H1 (cell line): ENCODE measurements at regions not wholly inside any gene's neighbourhood (a gene's known extent, or its start where the extent isn't known, plus 50 kb on each side); places are given as distances from the start of the nearest gene placed in this dataset.
A peak's percentile ranks its signal among the peaks of the same experiment; 100 is the strongest.

Experiments
- CTCF ChIA-PET: fragments of 300-600 bp; sonication (Branson Sonifier 250); formaldehyde crosslinking; loops from one replicate; lab custom pipeline; 2021; ENCODE audit not compliant: partially characterized antibody; lab: Charles Lee
- POLR2A ChIA-PET: fragments of 300-600 bp; sonication (Branson Sonifier 250); formaldehyde crosslinking; loops from one replicate; lab custom pipeline; 2021; ENCODE audit warnings: inconsistent platforms; ENCODE audit not compliant: partially characterized antibody; lab: Charles Lee
- DNase-seq, 2 experiments: peaks; one replicate each; pipeline versions ENCODE4 v3.0.0 to v3.0.0-alpha.2; 2010 to 2022; ENCODE audit warnings: low spot score in 2 of 2, low read depth in 1 of 2, mixed read lengths in 1 of 2
- FAIRE-seq: peaks from 2 replicates; lab custom pipeline; 2011; peaks lifted over from hg19 to GRCh38; lab: Jason Lieb, UNC
- H2AFZ ChIP-seq: 2 replicates; pipeline ENCODE4 v1.8.1; 2012; ENCODE audit warnings: low read length, inconsistent platforms
- H2AK5ac ChIP-seq: 2 replicates; pipeline ENCODE4 v1.6.1; 2013; ENCODE audit warnings: low read depth, low read length
- H2BK120ac ChIP-seq: replicated peaks from 2 replicates; pipeline ENCODE3; 2013; ENCODE audit warnings: low read depth, low read length, inconsistent platforms
- H2BK12ac ChIP-seq: 2 replicates; pipeline ENCODE4 v1.6.1; 2013; ENCODE audit warnings: low read depth, low read length
- H2BK15ac ChIP-seq: 2 replicates; pipeline ENCODE4 v1.6.1; 2013; ENCODE audit warnings: low read length
- H2BK20ac ChIP-seq: 2 replicates; pipeline ENCODE4 v1.6.1; 2013; ENCODE audit warnings: low read length
- H2BK5ac ChIP-seq: 2 replicates; pipeline ENCODE4 v1.6.1; 2013; ENCODE audit warnings: low read depth, low read length
- H3K14ac ChIP-seq: 2 replicates; pipeline ENCODE4 v1.6.1; 2013; ENCODE audit warnings: inconsistent platforms; ENCODE audit not compliant: insufficient read length
- H3K18ac ChIP-seq: 2 replicates; pipeline ENCODE4 v1.6.1; 2013; ENCODE audit warnings: low read length; ENCODE audit errors: extremely low read depth
- H3K23ac ChIP-seq: 2 replicates; pipeline ENCODE4 v1.6.1; 2013; ENCODE audit warnings: inconsistent platforms; ENCODE audit not compliant: insufficient read length
- H3K23me2 ChIP-seq: 2 replicates; pipeline ENCODE4 v1.6.1; 2013; ENCODE audit warnings: low read depth, low read length
- H3K27ac ChIP-seq: 2 replicates; pipeline ENCODE4 v1.6.1; 2011; ENCODE audit warnings: low read depth, low read length, inconsistent platforms
- H3K27me3 ChIP-seq, 4 experiments: replicated peaks in 1 of 4; 1 replicate in 1 of 4; 2 replicates in 3 of 4; pipeline versions ENCODE4 v1.6.1 to v1.8.1; 2011 to 2013; ENCODE audit warnings: low read length in 3 of 4, mild to moderate bottlenecking in 3 of 4, inconsistent platforms in 2 of 4, mixed read lengths in 2 of 4, moderate library complexity in 1 of 4; ENCODE audit not compliant: control insufficient read depth in 3 of 4, insufficient read depth in 3 of 4; ENCODE audit errors: extremely low read depth in 1 of 4
- H3K36me3 ChIP-seq, 4 experiments: 2 replicates each; pipeline versions ENCODE4 v1.6.1 to v1.8.1; 2011 to 2013; ENCODE audit warnings: mild to moderate bottlenecking in 4 of 4, low read length in 3 of 4, moderate library complexity in 2 of 4, control low read depth in 1 of 4, inconsistent platforms in 1 of 4; ENCODE audit not compliant: insufficient read depth in 4 of 4, control insufficient read depth in 2 of 4
- H3K4ac ChIP-seq: replicated peaks from 2 replicates; pipeline ENCODE3; 2013; ENCODE audit warnings: low read length, low read depth, mixed read lengths, inconsistent platforms; ENCODE audit not compliant: insufficient read length
- H3K4me1 ChIP-seq, 4 experiments: replicated peaks in 1 of 4; 1 replicate in 1 of 4; 2 replicates in 3 of 4; pipeline versions ENCODE4 v1.6.1 to v1.8.1; 2011 to 2013; ENCODE audit warnings: low read length in 3 of 4, inconsistent platforms in 2 of 4, mixed read lengths in 1 of 4; ENCODE audit not compliant: insufficient read depth in 4 of 4, control insufficient read depth in 3 of 4
- H3K4me2 ChIP-seq, 2 experiments: 2 replicates each; pipeline versions ENCODE4 v1.6.1 to v1.8.1; 2011 to 2013; ENCODE audit warnings: low read depth in 2 of 2, low read length in 2 of 2, control low read depth in 1 of 2, inconsistent platforms in 1 of 2, mild to moderate bottlenecking in 1 of 2; ENCODE audit not compliant: insufficient read depth in 1 of 2
- H3K4me3 ChIP-seq, 4 experiments: fragments of 200-600, 300-600 bp in 1 of 4; sonication (generic), shearing (Covaris generic), sonication (Bioruptor Twin) in 1 of 4; 2 replicates each; pipeline versions ENCODE4 v1.5.1 to v1.8.1; 2011 to 2016; ENCODE audit warnings: low read length in 4 of 4, low read depth in 3 of 4, control low read depth in 2 of 4, inconsistent platforms in 2 of 4, mild to moderate bottlenecking in 2 of 4, mixed read lengths in 1 of 4, moderate library complexity in 1 of 4; ENCODE audit not compliant: insufficient read depth in 2 of 4; ENCODE audit errors: extremely low read depth in 1 of 4
- H3K56ac ChIP-seq: replicated peaks from 2 replicates; pipeline ENCODE3; 2013; ENCODE audit warnings: low read depth, mild to moderate bottlenecking, mixed read lengths, low read length, inconsistent platforms; ENCODE audit not compliant: insufficient read length
- H3K79me1 ChIP-seq: 2 replicates; pipeline ENCODE4 v1.6.1; 2013; ENCODE audit warnings: low read depth, low read length, control low read depth
- H3K79me2 ChIP-seq, 2 experiments: 2 replicates each; pipeline versions ENCODE4 v1.6.1 to v1.8.1; 2012 to 2013; ENCODE audit warnings: low read length in 2 of 2, mild to moderate bottlenecking in 2 of 2, inconsistent platforms in 1 of 2; ENCODE audit not compliant: insufficient read depth in 2 of 2, control insufficient read depth in 1 of 2
- H3K9ac ChIP-seq, 4 experiments: replicated peaks in 1 of 4; 1 replicate in 1 of 4; 2 replicates in 3 of 4; pipeline versions ENCODE4 v1.6.1 to v1.8.1; 2011 to 2013; ENCODE audit warnings: low read depth in 3 of 4, low read length in 3 of 4, control low read depth in 2 of 4, mild to moderate bottlenecking in 2 of 4, moderate library complexity in 2 of 4, inconsistent platforms in 1 of 4; ENCODE audit errors: extremely low read depth in 1 of 4
- H3K9me3 ChIP-seq, 2 experiments: 2 replicates each; pipeline versions ENCODE4 v1.6.1 to v1.8.1; 2012 to 2013; ENCODE audit warnings: mild to moderate bottlenecking in 2 of 2, moderate library complexity in 2 of 2, control low read depth in 1 of 2, inconsistent platforms in 1 of 2, low read depth in 1 of 2, low read length in 1 of 2, mixed read lengths in 1 of 2; ENCODE audit not compliant: insufficient read depth in 2 of 2
- H4K20me1 ChIP-seq, 2 experiments: replicated peaks in 1 of 2; 2 replicates each; pipeline versions ENCODE3 to v1.8.1; 2011 to 2013; ENCODE audit warnings: inconsistent platforms in 2 of 2, low read length in 2 of 2, mild to moderate bottlenecking in 1 of 2; ENCODE audit not compliant: insufficient read depth in 2 of 2, control insufficient read depth in 1 of 2
- H4K5ac ChIP-seq: 2 replicates; pipeline ENCODE4 v1.6.1; 2013; ENCODE audit warnings: low read length, low read depth, mixed read lengths, inconsistent platforms; ENCODE audit not compliant: insufficient read length
- H4K8ac ChIP-seq: 2 replicates; pipeline ENCODE4 v1.8.0; 2013; ENCODE audit warnings: mild to moderate bottlenecking, moderate library complexity, low read length, inconsistent platforms; ENCODE audit not compliant: insufficient read depth; ENCODE audit errors: extremely low read depth
- H4K91ac ChIP-seq: replicated peaks from 2 replicates; pipeline ENCODE3; 2013; ENCODE audit warnings: low read length, mixed read lengths, inconsistent platforms; ENCODE audit not compliant: insufficient read length
- BCL11A ChIP-seq, 2 experiments: IDR thresholded peaks; one replicate each; pipeline ENCODE4 v1.6.1; 2011; ENCODE audit warnings: low read depth in 2 of 2, low read length in 2 of 2, mild to moderate bottlenecking in 2 of 2
- BRCA1 ChIP-seq: IDR thresholded peaks from 2 replicates; pipeline ENCODE4 v1.6.1; 2012; ENCODE audit warnings: low read depth, low read length, improper control_type of control experiment
- EZH2 ChIP-seq: fragments of 200-600 bp; sonication (generic); IDR thresholded peaks from 2 replicates; pipeline ENCODE4 v1.7.1; 2012; ENCODE audit warnings: low read depth, mild to moderate bottlenecking, moderate library complexity, low read length, inconsistent platforms; ENCODE audit not compliant: severe bottlenecking
- HDAC2 ChIP-seq, 2 experiments: fragments of 300-600 bp in 1 of 2; sonication (generic) in 1 of 2; IDR thresholded peaks; 2 replicates each; pipeline ENCODE4 v1.6.1; 2011 to 2012; ENCODE audit warnings: low read depth in 2 of 2, low read length in 2 of 2, mild to moderate bottlenecking in 2 of 2, moderate library complexity in 2 of 2, borderline replicate concordance in 1 of 2, inconsistent platforms in 1 of 2
- RBBP5 ChIP-seq: IDR thresholded peaks from 2 replicates; pipeline ENCODE4 v1.7.1; 2012; ENCODE audit warnings: low read depth, mild to moderate bottlenecking, inconsistent platforms, low read length, moderate library complexity, borderline replicate concordance
- SRF ChIP-seq: IDR thresholded peaks from 2 replicates; pipeline ENCODE4 v1.6.1; 2011; ENCODE audit warnings: mild to moderate bottlenecking, low read depth, low read length, moderate library complexity
- WGBS, 2 experiments: shearing (Covaris generic) in 1 of 2; methylation state at CpG; one replicate each; pipeline versions ENCODE4 v1.1.6 to v1.1.7; 2013 to 2015; ENCODE audit warnings: low lambda C conversion rate in 2 of 2, mixed read lengths in 2 of 2, inconsistent platforms in 1 of 2, low coverage in 1 of 2, missing lambda C conversion rate in 1 of 2; ENCODE audit not compliant: insufficient replicate concordance in 2 of 2, insufficient coverage in 1 of 2, insufficient read length in 1 of 2; ENCODE audit errors: extremely low coverage in 1 of 2, missing lambda C conversion rate in 1 of 2; 5-methylcytosine and 5-hydroxymethylcytosine counted together

GRCh38 chr3:110568246-110568645 is 503.4 kb upstream of the NECTIN3 start:
- Histone ChIP-seq H2BK5ac (no peak overlapping the region), H3K27ac (no peak overlapping the region), H2BK15ac (no peak overlapping the region), H3K4me2 (no peak overlapping the region), H3K79me1 (no peaks in the 10 kb centered on the region), H3K18ac (no peak overlapping the region), H3K9ac (no peak overlapping the region), H2BK20ac (no peak overlapping the region), H2AK5ac (no peak overlapping the region), H3K79me2 (no peaks in the 10 kb centered on the region), H2BK12ac (no peak overlapping the region), H3K56ac (no peak overlapping the region), H3K14ac (no peak overlapping the region), H4K8ac (no peak overlapping the region), H4K20me1 (no peaks in the 10 kb centered on the region), H2AFZ (peak overlapping the region; percentile 64; the same call in 1 of the 2 replicates), H3K23me2 (no peaks in the 10 kb centered on the region), H3K27me3 (no peaks in the 10 kb centered on the region), H3K23ac (no peak overlapping the region), H2BK120ac (no peak overlapping the region), H3K36me3 (peaks cover 0 to 2% (median 0%) of the 10 kb centered on the region in 4 experiments; a peak in 1 of 8 replicates), H4K5ac (no peak overlapping the region), H3K9me3 (peaks cover 0 to 3% of the 10 kb centered on the region in 2 experiments; a peak in 2 of 4 replicates), H3K4me3 (no peak overlapping the region), H4K91ac (no peak overlapping the region), H3K4me1 (no peaks in the 10 kb centered on the region), H3K4ac (no peak overlapping the region)
- POLR2A ChIA-PET, result no interaction called here
- TF ChIP-seq BRCA1 (no peak), HDAC2 (IDR thresholded peaks at IDR 0.05; ENCODE audit: borderline replicate concordance in 1 of 2, low read depth in 2 of 2, low read length in 2 of 2) (no peak), RBBP5 (no peak), EZH2 (no peak), BCL11A (IDR thresholded peaks at IDR 0.05; ENCODE audit: low read depth in 2 of 2, low read length in 2 of 2) (no peak), SRF (no peak)
- WGBS, 2 experiments, result 80% methylated on average over 2 of the region's 2 CpGs; no CpG with 5 or more reads in 1 of the 2 experiments
- no peak for DNase-seq
- CTCF ChIA-PET, result interaction anchor here (0.6 kb wide), 1 partner anchor 105 kb away, joined by 3 read pairs; no protein-coding TSS in a partner anchor
- FAIRE-seq, result no peak
